GM12891 (cell line): ENCODE measurements at regions not wholly inside any gene's neighbourhood (a gene's known extent, or its start where the extent isn't known, plus 50 kb on each side); places are given as distances from the start of the nearest gene placed in this dataset.

ENCODE experiments used
- PAX5 ChIP-seq: IDR thresholded peaks from 2 replicates; pipeline ENCODE4 v1.6.1; 2011; ENCODE audit warnings: low read length, moderate library complexity, mild to moderate bottlenecking; ENCODE audit not compliant: insufficient read depth, severe bottlenecking
- POLR2A ChIP-seq: IDR thresholded peaks from 2 replicates; pipeline ENCODE4 v1.6.1; 2011; ENCODE audit warnings: low read depth, low read length, control low read depth
- POLR2AphosphoS5 ChIP-seq: IDR thresholded peaks from 2 replicates; pipeline ENCODE4 v1.6.1; 2011; ENCODE audit warnings: low read depth, low read length, control low read depth
- SPI1 ChIP-seq: IDR thresholded peaks from 2 replicates; pipeline ENCODE4 v1.6.1; 2011; ENCODE audit warnings: low read depth, low read length, control low read depth
- TAF1 ChIP-seq: IDR thresholded peaks from 2 replicates; pipeline ENCODE4 v1.6.1; 2011; ENCODE audit warnings: low read depth, low read length, control low read depth

DNA sequence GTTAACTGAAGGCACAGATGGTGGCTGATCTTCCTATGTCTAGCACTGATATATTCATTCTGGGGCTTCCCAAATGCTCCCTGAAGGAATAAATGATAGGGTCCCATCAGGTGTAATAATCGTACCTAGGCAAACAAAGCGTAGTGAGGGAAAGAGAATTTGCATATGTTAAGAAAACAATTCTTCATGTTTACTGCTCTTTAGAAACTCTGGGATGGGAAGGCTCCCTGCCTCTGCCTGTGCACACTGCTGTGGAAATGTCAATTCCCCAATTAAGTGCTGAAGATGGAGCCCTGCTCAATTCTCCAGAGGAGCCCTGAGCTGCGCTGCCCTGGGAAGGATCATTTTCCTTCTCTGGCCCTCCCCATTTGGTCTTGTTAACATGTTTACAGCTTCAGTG lies 380.9 kb upstream of the ADARB2 start:
- no peak for TF ChIP-seq POLR2A
- no peak for TF ChIP-seq SPI1
- TF ChIP-seq POLR2AphosphoS5 = no peak
- TF ChIP-seq TAF1 = no peak
- no peak for TF ChIP-seq PAX5
